HS-5 (cell line): ENCODE measurements at regions not wholly inside any gene's neighbourhood (a gene's known extent, or its start where the extent isn't known, plus 50 kb on each side); places are given as distances from the start of the nearest gene placed in this dataset.
"Not testable (repeated sequence)": the region's sequence is repeated elsewhere in the genome, so short reads cannot be mapped to it uniquely, and the experiment has no call there.

Experiments used
- DNase-seq: peaks from one replicate; pipeline ENCODE4 v3.0.0-alpha.2; 2012; ENCODE audit warnings: low read depth

DNA sequence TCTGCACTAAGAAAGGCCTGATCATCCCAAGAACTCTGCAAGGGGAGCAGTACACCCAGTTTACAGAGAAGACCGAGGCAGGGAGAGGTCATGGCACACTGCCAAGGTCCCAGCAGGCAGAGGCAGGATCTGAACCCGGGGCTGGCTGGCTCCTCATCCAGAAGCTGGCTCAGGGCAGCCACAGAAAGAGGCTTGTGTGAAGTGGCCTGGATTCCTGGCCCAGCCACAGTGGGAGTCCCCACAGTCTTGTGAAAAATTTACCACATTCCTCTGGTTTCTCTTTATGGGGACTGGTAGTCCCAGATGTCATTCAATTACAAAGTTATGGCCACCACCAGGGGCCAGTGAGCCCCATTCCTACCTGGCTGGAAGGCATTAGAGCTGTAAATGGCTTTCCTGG is 440.5 kb downstream of the MIAT start:
- DNase-seq: no peak

- no peak for DNase-seq
Measured at GRCh38 chr22:27099946-27100722, 442.7 kb downstream of the MIAT start.

DNA sequence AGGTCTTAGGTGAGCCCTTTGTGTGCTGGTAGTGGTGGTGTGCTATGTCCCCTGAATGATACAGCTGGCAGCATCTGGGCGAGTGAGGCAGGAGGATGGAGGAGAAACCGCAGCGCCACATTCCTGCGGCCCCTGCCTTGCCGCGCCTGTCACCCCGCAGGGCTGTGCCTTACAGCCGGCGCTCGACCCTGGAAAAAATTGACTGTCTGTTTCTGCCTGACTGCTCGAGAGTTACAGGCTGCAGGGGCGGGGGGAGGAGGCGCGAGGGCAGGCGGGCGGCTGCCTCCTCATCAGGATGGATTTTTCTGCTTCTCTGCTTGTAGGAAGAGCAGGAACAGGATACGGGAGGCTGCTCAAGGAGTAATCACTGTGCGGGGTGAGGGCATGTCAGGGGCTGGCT is 443.4 kb downstream of the MIAT start:
- no peak for DNase-seq

DNA sequence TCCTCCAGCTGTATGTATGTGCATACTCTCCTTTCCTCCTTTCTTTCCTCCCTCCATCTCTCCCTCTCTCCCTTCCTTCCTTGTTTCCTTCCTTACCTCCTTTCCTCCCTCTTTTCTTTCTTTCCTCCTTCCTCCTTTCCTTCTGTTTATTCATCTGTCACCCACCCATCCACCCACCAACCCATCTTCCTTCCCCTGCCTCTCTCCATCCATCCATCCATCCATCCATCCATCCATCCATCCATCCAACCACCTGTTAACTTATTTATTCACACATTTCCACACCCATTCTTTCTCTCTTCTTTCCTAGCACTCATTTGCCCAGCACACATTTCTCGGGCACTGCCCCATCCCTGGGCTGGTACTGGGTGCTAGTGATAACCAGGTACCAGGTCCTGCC is 443.9 kb downstream of the MIAT start:
- DNase-seq: no peak

DNA sequence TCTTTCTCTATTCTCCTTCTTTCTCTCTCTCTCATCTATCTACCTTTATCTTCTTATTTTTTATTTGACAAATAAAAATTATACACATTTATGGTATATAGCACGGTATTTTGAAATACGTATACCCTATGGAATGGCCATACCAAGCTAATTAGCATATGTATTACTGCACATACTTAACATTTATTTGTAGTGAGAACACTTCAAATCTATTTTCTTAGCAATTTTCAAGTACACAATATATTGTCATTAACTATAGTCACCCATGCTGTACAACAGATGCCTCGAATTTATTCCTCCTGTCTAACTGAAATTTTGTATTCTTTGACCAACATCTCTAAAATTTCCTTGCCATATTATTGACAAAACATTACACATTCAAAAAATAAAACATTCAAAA is 447.1 kb downstream of the MIAT start:
- DNase-seq: no peak

DNA sequence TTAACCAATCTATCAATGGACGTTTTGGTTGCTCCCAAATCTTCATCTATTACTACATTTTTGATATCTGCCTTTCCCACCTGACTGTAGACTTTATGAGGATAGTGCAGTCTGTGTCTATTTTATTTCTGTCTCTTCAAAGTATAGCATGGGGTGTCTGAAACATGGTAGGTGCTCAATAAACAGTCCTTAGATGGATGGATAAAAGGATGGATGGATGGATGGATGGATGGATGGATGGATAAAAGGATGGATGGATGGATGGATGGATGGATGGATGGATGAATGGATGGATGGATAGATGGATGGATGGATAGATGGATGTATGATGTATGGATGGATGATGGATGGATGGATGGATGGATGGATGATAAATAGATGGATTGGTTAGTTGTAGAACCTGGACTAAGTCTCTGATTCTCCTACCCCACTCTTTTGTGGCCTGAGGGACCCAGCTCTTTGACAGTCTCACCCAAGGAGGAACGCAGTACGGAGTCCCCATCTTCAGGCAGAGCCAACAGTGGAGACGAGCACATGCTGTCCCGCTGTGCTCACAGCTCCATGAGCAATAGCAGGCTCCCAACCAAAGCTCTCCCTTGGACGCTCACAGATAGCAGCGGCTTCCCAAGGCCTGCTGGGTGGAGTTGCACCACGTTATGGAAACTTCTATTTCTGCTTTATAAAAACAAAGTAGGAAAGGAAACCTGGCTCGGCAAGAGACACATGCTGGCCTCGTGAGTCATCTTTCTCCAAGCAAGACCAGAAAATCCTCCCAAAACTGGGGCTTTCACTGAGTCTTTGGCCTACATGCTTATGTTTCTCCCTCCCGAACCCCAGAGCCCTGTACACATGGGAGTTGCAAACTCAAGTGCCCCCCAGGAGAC is 448.0 kb downstream of the MIAT start:
- no peak for DNase-seq

DNA sequence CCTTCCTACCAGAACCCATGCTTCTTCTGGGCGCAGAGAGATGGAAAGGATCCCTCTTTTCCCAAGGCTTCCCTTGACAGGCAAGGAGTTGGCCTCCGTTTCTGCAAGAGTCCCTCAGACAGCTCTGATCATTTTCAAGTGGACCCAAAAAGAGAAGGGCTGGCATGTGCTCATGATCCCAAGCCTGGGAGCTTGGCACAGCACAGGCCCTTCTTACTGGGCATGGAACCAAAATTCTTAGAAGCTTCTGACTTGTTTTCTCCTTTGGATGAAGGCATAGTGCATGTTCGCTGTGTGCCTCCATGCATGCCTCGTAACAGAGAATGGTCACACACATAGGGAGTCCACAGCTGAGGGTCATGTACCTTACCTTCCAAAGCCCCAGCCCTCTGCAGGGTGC is 449.6 kb downstream of the MIAT start:
- no peak for DNase-seq

DNA sequence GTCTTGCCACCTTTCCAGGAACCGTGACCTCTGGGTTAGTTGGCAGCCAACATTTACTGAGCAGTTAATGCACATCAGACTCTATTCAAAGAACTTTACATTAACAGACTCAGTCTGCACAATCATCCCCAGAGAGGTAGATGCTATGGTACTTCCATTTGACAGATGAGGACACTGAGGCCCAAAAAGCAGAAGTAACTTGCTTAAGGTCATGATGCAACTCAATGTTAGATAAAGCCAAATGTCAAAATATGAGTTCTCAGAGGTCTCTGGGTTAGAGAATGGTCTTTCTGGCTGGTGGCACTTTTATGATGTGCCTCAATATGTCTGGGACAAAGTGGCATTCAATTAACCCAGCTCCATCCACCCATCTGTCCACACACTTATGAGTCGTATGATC is 450.0 kb downstream of the MIAT start:
- DNase-seq: no peak

- DNase-seq: peak; percentile 92
Measured at GRCh38 chr22:27107824-27108223, 450.4 kb downstream of the MIAT start.

DNA sequence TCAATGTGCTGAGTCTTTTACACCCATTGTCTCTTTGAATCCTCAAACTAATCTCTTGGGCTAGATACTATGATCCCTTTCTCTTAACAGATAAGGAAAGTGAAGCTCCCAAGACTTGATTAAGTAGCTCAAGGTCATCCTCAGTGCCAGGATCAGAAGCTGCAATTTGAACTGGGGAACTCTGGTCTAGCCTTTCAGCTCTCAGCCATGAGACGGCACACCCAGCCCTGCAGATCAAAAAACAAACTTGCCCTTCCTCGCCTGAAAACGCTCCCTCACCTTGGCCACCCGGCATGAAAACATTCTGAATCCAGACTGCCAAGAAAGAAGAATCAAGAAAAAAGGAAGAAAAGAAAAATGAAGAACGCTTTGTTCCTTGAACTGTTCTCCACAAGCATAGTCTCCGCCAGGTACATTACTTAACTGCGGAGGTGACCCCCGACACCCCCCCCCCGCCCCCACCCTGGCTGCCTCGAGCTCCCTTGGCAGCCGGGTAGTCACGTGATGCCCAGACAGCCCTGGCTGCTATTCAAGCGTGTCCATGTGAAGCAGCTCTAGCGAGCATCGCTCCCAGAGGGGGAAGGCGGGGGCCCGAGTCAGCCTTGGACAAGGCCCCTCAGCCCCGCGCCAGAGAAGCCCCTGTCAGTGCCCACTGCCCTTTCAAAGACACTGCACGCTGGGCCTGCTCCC is 451.2 kb downstream of the MIAT start:
- DNase-seq: no peak

DNA sequence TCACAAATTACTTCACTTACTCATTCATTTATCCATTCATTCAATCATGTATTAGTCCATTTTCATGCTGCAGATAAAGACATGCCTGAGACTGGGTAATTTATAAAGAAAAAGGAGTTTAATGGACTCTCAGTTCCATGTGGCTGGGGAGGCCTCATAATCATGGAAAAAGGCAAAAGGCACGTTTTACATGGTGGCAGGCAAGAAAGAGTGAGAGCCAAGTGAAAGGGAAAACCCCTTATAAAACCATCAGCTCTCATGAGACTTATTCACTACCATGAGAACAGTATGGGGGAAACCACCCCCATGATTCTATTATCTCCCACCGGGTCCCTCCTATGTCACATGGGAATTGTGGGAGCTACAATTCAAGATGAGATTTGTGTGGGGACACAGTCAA is 452.0 kb downstream of the MIAT start:
- DNase-seq: not testable (repeated sequence)

DNA sequence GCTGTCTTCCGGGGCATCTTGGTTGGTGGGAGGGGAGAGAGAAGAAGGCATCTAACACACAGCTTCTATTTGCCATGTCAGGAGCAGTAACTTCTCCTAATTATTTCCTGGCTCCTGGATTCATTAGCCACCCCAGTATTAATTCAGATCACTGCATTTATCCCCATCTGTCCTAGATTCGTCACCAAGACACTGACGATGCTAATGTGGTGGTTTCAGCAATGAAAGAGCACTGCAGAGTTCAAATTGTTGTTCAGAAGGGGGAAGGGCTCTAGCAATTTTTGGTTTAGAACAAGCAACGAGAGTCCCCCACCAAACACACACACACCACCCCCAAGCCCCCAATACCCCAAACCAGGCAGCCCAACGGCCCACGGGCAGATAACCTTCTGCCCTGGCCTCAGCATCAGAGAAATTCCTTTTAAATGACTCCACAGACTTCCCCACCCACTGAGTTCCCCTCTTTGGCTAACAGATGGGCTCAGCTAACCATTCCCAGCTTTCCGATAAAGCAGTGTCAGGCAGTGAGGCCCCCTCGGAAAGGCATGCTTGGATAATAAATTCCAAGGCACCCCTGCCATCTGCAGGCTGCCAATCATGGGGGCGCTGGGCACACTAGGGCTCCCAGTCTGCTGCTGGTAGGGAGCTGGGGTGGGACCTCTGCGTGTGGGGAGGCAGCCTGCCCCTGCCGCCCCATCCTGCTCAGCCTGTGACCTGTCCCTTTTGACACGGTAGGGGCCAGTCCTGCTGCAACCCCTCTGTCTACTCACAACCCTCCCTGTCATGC is 453.5 kb downstream of the MIAT start:
- no peak for DNase-seq

DNA sequence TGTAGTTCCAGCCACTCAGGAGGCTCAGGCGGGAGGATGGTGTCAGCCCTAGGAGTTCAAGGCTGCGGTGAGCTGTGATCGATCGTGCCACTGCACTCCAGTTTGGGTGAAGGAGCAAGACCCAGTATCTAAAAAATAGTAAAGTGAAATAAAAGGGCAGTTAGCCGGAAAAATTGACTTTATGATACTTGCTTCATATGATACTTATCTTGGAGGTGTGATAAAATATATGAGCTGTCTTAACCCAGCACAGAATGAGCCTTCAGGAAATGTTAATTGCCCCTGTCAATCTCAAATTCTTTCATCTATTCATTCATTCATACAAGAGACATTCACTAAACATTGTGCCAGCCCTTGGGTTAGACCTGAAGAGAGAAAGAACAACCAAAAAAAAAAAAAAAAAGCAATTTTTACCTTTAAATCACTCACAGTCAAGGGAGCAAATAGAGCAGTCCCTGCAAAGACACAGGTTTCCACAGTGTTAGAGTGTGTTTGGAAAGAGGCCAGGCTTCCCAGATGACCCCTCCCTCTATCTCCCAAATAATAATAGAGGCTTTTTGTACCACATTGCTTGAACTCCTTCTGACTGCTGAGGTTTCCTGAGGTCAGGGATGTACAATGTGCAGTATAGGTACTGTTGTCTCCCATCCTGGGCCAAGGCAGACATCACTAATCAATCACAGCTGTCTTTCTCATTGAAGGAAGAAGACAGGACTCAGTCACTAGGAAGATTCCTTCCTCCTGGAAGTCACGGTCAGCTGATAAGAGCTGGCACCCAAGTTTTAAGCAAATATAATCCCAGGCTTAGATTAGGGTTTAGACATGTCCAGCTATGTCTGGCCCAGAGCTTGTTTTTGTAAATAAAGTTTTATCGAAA is 454.6 kb downstream of the MIAT start:
- DNase-seq: no peak

- peak; percentile 94 for DNase-seq
Measured at GRCh38 chr22:27113211-27113635, 455.8 kb downstream of the MIAT start.

- DNase-seq: no peak
Measured at GRCh38 chr22:27113641-27114040, 456.3 kb downstream of the MIAT start.

GRCh38 chr22:27114186-27114585 is 456.8 kb downstream of the MIAT start:
- DNase-seq: no peak

- no peak for DNase-seq
Measured at GRCh38 chr22:27115410-27115809, 458.0 kb downstream of the MIAT start.

GRCh38 chr22:27115816-27116256 is 458.4 kb downstream of the MIAT start:
- peak; percentile 95 for DNase-seq

DNA sequence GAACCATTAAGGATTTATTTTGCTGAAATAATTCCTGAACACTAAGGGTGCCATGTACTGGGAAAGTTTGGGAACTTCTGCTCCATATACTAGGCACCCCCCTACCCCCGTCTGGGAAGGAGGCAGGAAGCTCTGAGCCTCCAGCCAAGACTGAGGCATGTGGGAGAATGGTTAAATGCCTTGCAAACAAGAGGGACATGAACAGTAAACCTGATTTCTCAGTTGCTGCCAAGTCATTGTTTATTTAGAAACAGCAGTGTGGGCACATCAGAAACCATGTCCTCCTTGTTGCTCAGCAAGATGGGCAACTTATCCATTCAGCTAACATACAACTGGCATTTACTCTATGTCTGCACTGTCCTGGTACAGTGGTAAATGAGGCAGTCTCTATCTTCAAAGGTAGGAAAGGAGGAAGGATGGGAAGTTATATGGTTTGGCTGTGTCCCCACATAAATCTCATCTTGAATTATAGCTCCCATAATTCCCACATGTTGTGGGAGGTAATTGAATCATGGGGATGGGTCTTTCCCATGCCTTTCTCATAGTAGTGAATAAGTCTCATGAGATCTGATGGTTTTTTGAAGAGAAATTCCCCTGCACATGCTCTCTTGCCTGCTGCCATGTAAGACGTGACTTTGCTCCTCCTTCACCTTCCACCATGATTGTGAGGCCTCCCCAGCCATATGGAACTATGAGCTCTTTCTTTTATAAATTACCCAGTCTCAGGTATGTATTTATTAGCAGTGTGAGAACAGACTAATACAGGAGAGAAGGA is 459.1 kb downstream of the MIAT start:
- DNase-seq: no peak

DNA sequence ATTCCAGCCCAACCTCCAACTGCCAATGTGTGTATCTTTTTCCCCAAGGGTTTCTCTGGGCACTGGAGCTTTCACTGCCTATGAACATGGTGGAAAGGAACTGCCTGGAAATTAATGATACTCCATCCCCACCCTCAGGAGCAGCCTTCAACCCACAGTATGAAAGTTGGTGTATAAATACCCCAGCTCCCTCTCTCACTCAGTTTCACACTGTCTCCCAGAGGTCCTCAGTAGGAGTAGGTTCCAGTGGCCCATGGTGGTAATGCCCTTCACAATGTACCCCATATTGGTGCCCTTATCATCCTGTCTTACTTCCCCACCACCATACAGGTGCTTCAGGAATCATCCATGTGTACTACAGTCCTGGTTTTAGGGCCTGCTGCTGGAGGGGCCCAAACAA is 462.6 kb downstream of the MIAT start:
- no peak for DNase-seq
